HepG2 (cell line): ENCODE measurements at regions not wholly inside any gene's neighbourhood (a gene's known extent, or its start where the extent isn't known, plus 50 kb on each side); places are given as distances from the start of the nearest gene placed in this dataset.

Source experiments
- ATAC-seq: fragments of 200-7000 bp; cut with Tn5 transposase; 3 replicates; pipeline ENCODE4 v1.9.1; 2020; ENCODE audit warnings: mild to moderate bottlenecking, moderate library complexity
- BruUV-seq: library from RNA; stranded (reverse); fragments of 400-500 nt; replicated peaks from 2 replicates; lab custom pipeline; 2021; lab: Mats Ljungman, UMichigan
- CTCF ChIA-PET: fragments of 300-600 bp; formaldehyde crosslinking; extraction: SDS; loops from one replicate; lab custom pipeline; 2021; ENCODE audit warnings: low total read pairs, inconsistent platforms, low intra/inter-chr PET ratio; lab: Yijun Ruan, JAX
- POLR2A ChIA-PET: fragments of 350-600 bp; sonication (Branson Sonifier 250); formaldehyde crosslinking; loops from one replicate; lab custom pipeline; 2020; ENCODE audit warnings: antibody characterized with exemption, inconsistent platforms; lab: Yijun Ruan, JAX
- DNase-seq: peaks from one replicate; pipeline ENCODE4 v3.0.0-alpha.2; 2015; ENCODE audit warnings: low spot score
- FAIRE-seq: peaks from 3 replicates; lab custom pipeline; 2011; peaks lifted over from hg19 to GRCh38; lab: Jason Lieb, UNC
- H2AFZ ChIP-seq: one replicate; pipeline ENCODE4 v1.6.1; 2011; ENCODE audit warnings: low read length, inconsistent platforms
- H3K27ac ChIP-seq: fragments of 300-600 bp; 3 replicates; pipeline ENCODE4 v1.8.0; 2011; ENCODE audit warnings: mixed run types, mild to moderate bottlenecking, mixed read lengths, low read length, inconsistent platforms; ENCODE audit not compliant: insufficient read depth; ENCODE audit errors: extremely low read length
- H3K27me3 ChIP-seq, 2 experiments: fragments of 200-600 bp in 1 of 2; 2 replicates in 1 of 2; 3 replicates in 1 of 2; pipeline versions ENCODE4 v1.6.0 to v1.8.0; 2011; ENCODE audit warnings: low read length in 2 of 2, mild to moderate bottlenecking in 2 of 2, moderate library complexity in 2 of 2, inconsistent platforms in 1 of 2; ENCODE audit not compliant: insufficient read depth in 2 of 2, control insufficient read depth in 1 of 2
- H3K36me3 ChIP-seq, 2 experiments: fragments of 200-600 bp in 1 of 2; replicated peaks in 1 of 2; 2 replicates in 1 of 2; 3 replicates in 1 of 2; pipeline versions ENCODE4 v1.5.1 to v1.8.0; 2011; ENCODE audit warnings: low read length in 2 of 2, inconsistent platforms in 1 of 2; ENCODE audit not compliant: insufficient read depth in 2 of 2, control insufficient read depth in 1 of 2
- H3K4me1 ChIP-seq: 2 replicates; pipeline ENCODE4 v1.5.1; 2012; ENCODE audit warnings: low read length, inconsistent platforms; ENCODE audit not compliant: insufficient read depth
- H3K4me2 ChIP-seq: 2 replicates; pipeline ENCODE4 v1.6.0; 2011; ENCODE audit warnings: low read depth, low read length, inconsistent platforms
- H3K4me3 ChIP-seq, 3 experiments: fragments of 200-600 bp in 1 of 3; sonication (generic), shearing (Covaris generic) in 1 of 3; replicated peaks in 1 of 3; 2 replicates each; pipeline ENCODE4 v1.5.1; 2011 to 2016; ENCODE audit warnings: low read length in 3 of 3, inconsistent platforms in 2 of 3, low read depth in 2 of 3, mild to moderate bottlenecking in 2 of 3, control low read depth in 1 of 3, mixed read lengths in 1 of 3; ENCODE audit not compliant: insufficient read depth in 1 of 3
- H3K79me2 ChIP-seq: one replicate; pipeline ENCODE4 v1.6.1; 2011; ENCODE audit warnings: low read length, inconsistent platforms; ENCODE audit not compliant: insufficient read depth
- H3K9ac ChIP-seq: 2 replicates; pipeline ENCODE4 v1.6.0; 2011; ENCODE audit warnings: mild to moderate bottlenecking, low read depth, low read length, inconsistent platforms; ENCODE audit not compliant: insufficient read depth
- H3K9me3 ChIP-seq: 2 replicates; pipeline ENCODE4 v1.5.1; 2012; ENCODE audit warnings: mild to moderate bottlenecking, low read length
- H4K20me1 ChIP-seq: 2 replicates; pipeline ENCODE4 v1.6.0; 2011; ENCODE audit warnings: inconsistent platforms, mild to moderate bottlenecking, low read length, moderate library complexity; ENCODE audit not compliant: insufficient read depth
- HIVEP1 ChIP-seq: sonication (generic); formaldehyde crosslinking; IDR thresholded peaks from 2 replicates; pipeline ENCODE4 v1.4.0; 2020; ENCODE audit warnings: mild to moderate bottlenecking, missing genetic modification reagents
- REL ChIP-seq: sonication (generic); formaldehyde crosslinking; conservative IDR thresholded peaks from 2 replicates; pipeline ENCODE4 v1.8.0; 2022; ENCODE audit warnings: mild to moderate bottlenecking, missing genetic modification reagents, moderate library complexity
- ZNF609 ChIP-seq: sonication (generic); formaldehyde crosslinking; IDR thresholded peaks from 2 replicates; pipeline ENCODE4 v1.4.0; 2020; ENCODE audit warnings: mild to moderate bottlenecking, missing genetic modification reagents, borderline replicate concordance
- ZNF687 ChIP-seq: sonication (generic); formaldehyde crosslinking; IDR thresholded peaks from 2 replicates; pipeline ENCODE4 v1.5.1; 2020; ENCODE audit warnings: mild to moderate bottlenecking, missing genetic modification reagents, moderate library complexity
- ZNF740 ChIP-seq: sonication (generic); formaldehyde crosslinking; IDR thresholded peaks from 2 replicates; pipeline ENCODE4 v1.4.0; 2020; ENCODE audit warnings: missing genetic modification reagents
- ZNF792 ChIP-seq: IDR thresholded peaks from 2 replicates; pipeline ENCODE4 v1.6.1; 2016
- ZUFSP ChIP-seq: sonication (generic); formaldehyde crosslinking; IDR thresholded peaks from 2 replicates; pipeline ENCODE4 v1.9.0; 2021; ENCODE audit warnings: missing genetic modification reagents, mild to moderate bottlenecking, borderline replicate concordance
- WGBS: methylation state at CpG from one replicate; pipeline ENCODE4 v1.1.6; 2017; ENCODE audit warnings: low lambda C conversion rate; 5-methylcytosine and 5-hydroxymethylcytosine counted together
- in situ Hi-C: cut with HindIII; loops from 2 replicates; pipeline ENCODE4 v1.10.0; 2017; ENCODE audit warnings: low pct_unique_long_range_greater_than_20kb; ENCODE audit not compliant: extremely low pct_ligation_motif_present
- intact Hi-C: fragments of 100-400 bp; cut with micrococcal nuclease; formaldehyde crosslinking; loops from one replicate; pipeline ENCODE4 v1.10.0; 2022; ENCODE audit not compliant: unreplicated experiment

- Histone ChIP-seq H2AFZ (no peak overlapping the region), H3K27ac (no peak overlapping the region), H3K4me1 (no peaks in the 10 kb centered on the region), H3K27me3 (no peaks in the 10 kb centered on the region), H3K9ac (no peak overlapping the region), H3K4me2 (no peak overlapping the region), H3K9me3 (no peaks in the 10 kb centered on the region), H3K79me2 (no peaks in the 10 kb centered on the region), H4K20me1 (no peaks in the 10 kb centered on the region), H3K36me3 (no peaks in the 10 kb centered on the region), H3K4me3 (no peak overlapping the region)
- no peak for ATAC-seq
- TF ChIP-seq HIVEP1, result no peak
- TF ChIP-seq ZNF687 (CRISPR knock-in tag), result no peak
- no peak for TF ChIP-seq ZNF740 (CRISPR knock-in tag)
- no peak for TF ChIP-seq ZNF792 (CRISPR knock-in tag)
- no peak for TF ChIP-seq ZNF609 (CRISPR knock-in tag)
- TF ChIP-seq REL, result no peak
- no peak for TF ChIP-seq ZUFSP
- 35% methylated on average over 6 of the region's 6 CpGs for WGBS
- DNase-seq, result no peak
- no TSS peak for BruUV-seq
- FAIRE-seq, result no peak
- CTCF ChIA-PET, result no interaction called here
- POLR2A ChIA-PET, result no interaction called here
- in situ Hi-C loops, result no loop called here
- intact Hi-C loops, result no loop called here
Measured at GRCh38 chr2:7407906-7408680, 490.9 kb downstream of the RNF144A start.
